ENCODE measurements at regions not wholly inside any gene's neighbourhood (a gene's known extent, or its start where the extent isn't known, plus 50 kb on each side); places are given as distances from the start of the nearest gene placed in this dataset.

- Histone ChIP-seq H3K36me3 (replicated peaks; ENCODE audit: insufficient read depth, low read depth) (no peaks in the 10 kb centered on the region), H3K79me2 (no peaks in the 10 kb centered on the region), H4K20me1 (ENCODE audit: insufficient read depth, poor library complexity, severe bottlenecking) (no peaks in the 10 kb centered on the region), H3K9me3 (ENCODE audit: low read depth) (no peaks in the 10 kb centered on the region), H3K4me1 (ENCODE audit: insufficient read depth) (no peaks in the 10 kb centered on the region), H3K27ac (no peak overlapping the region), H3K4me3 (no peak overlapping the region), H3K4me2 (no peak overlapping the region), H2AFZ (no peak overlapping the region), H3K9me2 (replicated peaks; ENCODE audit: insufficient read depth) (no peaks in the 10 kb centered on the region), H3K27me3 (no peaks in the 10 kb centered on the region)
- DNase-seq (ENCODE audit: low spot score) = no peak
- TF ChIP-seq CTCF (IDR thresholded peaks at IDR 0.05; ENCODE audit: poor library complexity) (no peak), EZH2 (IDR thresholded peaks at IDR 0.05; ENCODE audit: borderline replicate concordance) (no peak), EZH2phosphoT487 (IDR thresholded peaks at IDR 0.05; ENCODE audit: low read depth, severe bottlenecking, unreplicated experiment) (no peak)
- WGBS (ENCODE audit: low lambda C conversion rate, missing lambda C conversion rate) = 43% methylated on average over 5 of the region's 5 CpGs
These were observed 919.0 kb upstream of the ALCAM start for GRCh38 chr3:104447681-104448080.

- TF ChIP-seq EZH2 (IDR thresholded peaks at IDR 0.05; ENCODE audit: borderline replicate concordance) (no peak), EZH2phosphoT487 (IDR thresholded peaks at IDR 0.05; ENCODE audit: low read depth, severe bottlenecking, unreplicated experiment) (no peak), CTCF (IDR thresholded peaks at IDR 0.05; ENCODE audit: poor library complexity) (no peak)
- Histone ChIP-seq H2AFZ (no peak overlapping the region), H3K4me1 (ENCODE audit: insufficient read depth) (no peaks in the 10 kb centered on the region), H4K20me1 (ENCODE audit: insufficient read depth, poor library complexity, severe bottlenecking) (no peaks in the 10 kb centered on the region), H3K36me3 (replicated peaks; ENCODE audit: insufficient read depth, low read depth) (no peaks in the 10 kb centered on the region), H3K9me3 (ENCODE audit: low read depth) (no peaks in the 10 kb centered on the region), H3K4me2 (no peak overlapping the region), H3K9me2 (replicated peaks; ENCODE audit: insufficient read depth) (no peaks in the 10 kb centered on the region), H3K79me2 (no peaks in the 10 kb centered on the region), H3K27me3 (no peaks in the 10 kb centered on the region), H3K4me3 (no peak overlapping the region), H3K27ac (no peak overlapping the region)
- 94% methylated on average over 4 of the region's 4 CpGs for WGBS (ENCODE audit: low lambda C conversion rate, missing lambda C conversion rate)
- no peak for DNase-seq (ENCODE audit: low spot score)
These were observed 914.0 kb upstream of the ALCAM start for GRCh38 chr3:104452697-104453096.

- Histone ChIP-seq H4K20me1 (ENCODE audit: insufficient read depth, poor library complexity, severe bottlenecking) (no peaks in the 10 kb centered on the region), H3K4me3 (no peak overlapping the region), H3K27ac (no peak overlapping the region), H3K79me2 (no peaks in the 10 kb centered on the region), H3K4me2 (no peak overlapping the region), H3K27me3 (no peaks in the 10 kb centered on the region), H3K4me1 (ENCODE audit: insufficient read depth) (no peaks in the 10 kb centered on the region), H2AFZ (no peak overlapping the region), H3K9me3 (ENCODE audit: low read depth) (no peaks in the 10 kb centered on the region), H3K36me3 (replicated peaks; ENCODE audit: insufficient read depth, low read depth) (no peaks in the 10 kb centered on the region), H3K9me2 (replicated peaks; ENCODE audit: insufficient read depth) (no peaks in the 10 kb centered on the region)
- TF ChIP-seq EZH2 (IDR thresholded peaks at IDR 0.05; ENCODE audit: borderline replicate concordance) (no peak), EZH2phosphoT487 (IDR thresholded peaks at IDR 0.05; ENCODE audit: low read depth, severe bottlenecking, unreplicated experiment) (no peak), CTCF (IDR thresholded peaks at IDR 0.05; ENCODE audit: poor library complexity) (no peak)
- DNase-seq (ENCODE audit: low spot score) = no peak
These were observed 908.1 kb upstream of the ALCAM start for GRCh38 chr3:104458657-104459056.
